ENCODE measurements at regions not wholly inside any gene's neighbourhood (a gene's known extent, or its start where the extent isn't known, plus 50 kb on each side); places are given as distances from the start of the nearest gene placed in this dataset.

- Histone ChIP-seq H3K27me3 (ENCODE audit: control insufficient read depth in 1 of 2, insufficient read depth in 2 of 2, low read length in 2 of 2) (peaks cover 7% of the 10 kb centered on the region in 2 donors), H3K9me3 (ENCODE audit: control insufficient read depth in 1 of 2, low read length in 2 of 2) (no peaks in the 10 kb centered on the region), H3K36me3 (ENCODE audit: control insufficient read depth in 1 of 2, insufficient read depth in 2 of 2, low read length in 2 of 2) (no peaks in the 10 kb centered on the region), H3K4me3 (ENCODE audit: low read depth in 1 of 2, low read length in 2 of 2) (no peak overlapping the region), H3K4me1 (ENCODE audit: control insufficient read depth in 1 of 2, insufficient read depth in 2 of 2, low read length in 2 of 2) (no peaks in the 10 kb centered on the region), H3K27ac (ENCODE audit: low read depth, low read length) (no peak overlapping the region), H3K9ac (ENCODE audit: low read depth in 1 of 2, low read length in 2 of 2) (no peak overlapping the region)
These were observed 196.6 kb downstream of the RBFOX3 start for GRCh38 chr17:79414063-79414792.

GRCh38 chr17:79413611-79414010 is 197.2 kb downstream of the RBFOX3 start:
- no peak overlapping the region for H3K4me3 ChIP-seq (ENCODE audit: low read depth in 1 of 2, low read length in 2 of 2)
- peaks cover 7 to 8% of the 10 kb centered on the region in 2 donors for H3K27me3 ChIP-seq (ENCODE audit: control insufficient read depth in 1 of 2, insufficient read depth in 2 of 2, low read length in 2 of 2)
- no peak overlapping the region for H3K27ac ChIP-seq (ENCODE audit: low read depth, low read length)
- no peak overlapping the region for H3K9ac ChIP-seq (ENCODE audit: low read depth in 1 of 2, low read length in 2 of 2)
- H3K9me3 ChIP-seq (ENCODE audit: control insufficient read depth in 1 of 2, low read length in 2 of 2), result no peaks in the 10 kb centered on the region
- no peaks in the 10 kb centered on the region for H3K36me3 ChIP-seq (ENCODE audit: control insufficient read depth in 1 of 2, insufficient read depth in 2 of 2, low read length in 2 of 2)
- H3K4me1 ChIP-seq (ENCODE audit: control insufficient read depth in 1 of 2, insufficient read depth in 2 of 2, low read length in 2 of 2), result no peaks in the 10 kb centered on the region

GRCh38 chr17:79412886-79413390 is 197.9 kb downstream of the RBFOX3 start:
- no peaks in the 10 kb centered on the region for H3K36me3 ChIP-seq (ENCODE audit: control insufficient read depth in 1 of 2, insufficient read depth in 2 of 2, low read length in 2 of 2)
- H3K27ac ChIP-seq (ENCODE audit: low read depth, low read length), result no peak overlapping the region
- H3K9ac ChIP-seq (ENCODE audit: low read depth in 1 of 2, low read length in 2 of 2), result no peak overlapping the region
- no peaks in the 10 kb centered on the region for H3K4me1 ChIP-seq (ENCODE audit: control insufficient read depth in 1 of 2, insufficient read depth in 2 of 2, low read length in 2 of 2)
- no peak overlapping the region for H3K4me3 ChIP-seq (ENCODE audit: low read depth in 1 of 2, low read length in 2 of 2)
- H3K9me3 ChIP-seq (ENCODE audit: control insufficient read depth in 1 of 2, low read length in 2 of 2), result no peaks in the 10 kb centered on the region
- peaks cover 8 to 14% of the 10 kb centered on the region in 2 donors for H3K27me3 ChIP-seq (ENCODE audit: control insufficient read depth in 1 of 2, insufficient read depth in 2 of 2, low read length in 2 of 2)

- Histone ChIP-seq H3K9me3 (ENCODE audit: control insufficient read depth in 1 of 2, low read length in 2 of 2) (no peaks in the 10 kb centered on the region), H3K36me3 (ENCODE audit: control insufficient read depth in 1 of 2, insufficient read depth in 2 of 2, low read length in 2 of 2) (no peaks in the 10 kb centered on the region), H3K4me3 (ENCODE audit: low read depth in 1 of 2, low read length in 2 of 2) (no peak overlapping the region), H3K4me1 (ENCODE audit: control insufficient read depth in 1 of 2, insufficient read depth in 2 of 2, low read length in 2 of 2) (no peaks in the 10 kb centered on the region), H3K9ac (ENCODE audit: low read depth in 1 of 2, low read length in 2 of 2) (no peak overlapping the region), H3K27me3 (ENCODE audit: control insufficient read depth in 1 of 2, insufficient read depth in 2 of 2, low read length in 2 of 2) (peaks cover 16 to 22% of the 10 kb centered on the region in 2 donors), H3K27ac (ENCODE audit: low read depth, low read length) (no peak overlapping the region)
These were observed 198.7 kb downstream of the RBFOX3 start for GRCh38 chr17:79412110-79412509.

- H3K9me3 ChIP-seq (ENCODE audit: control insufficient read depth in 1 of 2, low read length in 2 of 2), result no peaks in the 10 kb centered on the region
- H3K27me3 ChIP-seq (ENCODE audit: control insufficient read depth in 1 of 2, insufficient read depth in 2 of 2, low read length in 2 of 2), result peaks cover 16 to 25% of the 10 kb centered on the region in 2 donors
- no peak overlapping the region for H3K4me3 ChIP-seq (ENCODE audit: low read depth in 1 of 2, low read length in 2 of 2)
- no peaks in the 10 kb centered on the region for H3K36me3 ChIP-seq (ENCODE audit: control insufficient read depth in 1 of 2, insufficient read depth in 2 of 2, low read length in 2 of 2)
- H3K27ac ChIP-seq (ENCODE audit: low read depth, low read length), result no peak overlapping the region
- H3K9ac ChIP-seq (ENCODE audit: low read depth in 1 of 2, low read length in 2 of 2), result no peak overlapping the region
- H3K4me1 ChIP-seq (ENCODE audit: control insufficient read depth in 1 of 2, insufficient read depth in 2 of 2, low read length in 2 of 2), result no peaks in the 10 kb centered on the region
These were observed 199.4 kb downstream of the RBFOX3 start for GRCh38 chr17:79411419-79411818.

- Histone ChIP-seq H3K9ac (ENCODE audit: low read depth in 1 of 2, low read length in 2 of 2) (no peak overlapping the region), H3K9me3 (ENCODE audit: control insufficient read depth in 1 of 2, low read length in 2 of 2) (no peaks in the 10 kb centered on the region), H3K4me1 (ENCODE audit: control insufficient read depth in 1 of 2, insufficient read depth in 2 of 2, low read length in 2 of 2) (no peaks in the 10 kb centered on the region), H3K27me3 (ENCODE audit: control insufficient read depth in 1 of 2, insufficient read depth in 2 of 2, low read length in 2 of 2) (peaks cover 19 to 32% of the 10 kb centered on the region in 2 donors), H3K4me3 (ENCODE audit: low read depth in 1 of 2, low read length in 2 of 2) (no peak overlapping the region), H3K27ac (ENCODE audit: low read depth, low read length) (no peak overlapping the region), H3K36me3 (ENCODE audit: control insufficient read depth in 1 of 2, insufficient read depth in 2 of 2, low read length in 2 of 2) (no peaks in the 10 kb centered on the region)
These were observed 200.2 kb downstream of the RBFOX3 start for GRCh38 chr17:79410681-79411080.

GRCh38 chr17:79408251-79408650 is 202.6 kb downstream of the RBFOX3 start:
- H3K4me1 ChIP-seq (ENCODE audit: control insufficient read depth in 1 of 2, insufficient read depth in 2 of 2, low read length in 2 of 2), result no peaks in the 10 kb centered on the region
- H3K27ac ChIP-seq (ENCODE audit: low read depth, low read length), result no peak overlapping the region
- no peak overlapping the region for H3K9ac ChIP-seq (ENCODE audit: low read depth in 1 of 2, low read length in 2 of 2)
- no peaks in the 10 kb centered on the region for H3K36me3 ChIP-seq (ENCODE audit: control insufficient read depth in 1 of 2, insufficient read depth in 2 of 2, low read length in 2 of 2)
- H3K9me3 ChIP-seq (ENCODE audit: control insufficient read depth in 1 of 2, low read length in 2 of 2), result no peaks in the 10 kb centered on the region
- H3K4me3 ChIP-seq (ENCODE audit: low read depth in 1 of 2, low read length in 2 of 2), result no peak overlapping the region
- H3K27me3 ChIP-seq (ENCODE audit: control insufficient read depth in 1 of 2, insufficient read depth in 2 of 2, low read length in 2 of 2), result peaks cover 14 to 27% of the 10 kb centered on the region in 2 donors

- Histone ChIP-seq H3K4me3 (ENCODE audit: low read depth in 1 of 2, low read length in 2 of 2) (no peak overlapping the region), H3K4me1 (ENCODE audit: control insufficient read depth in 1 of 2, insufficient read depth in 2 of 2, low read length in 2 of 2) (no peaks in the 10 kb centered on the region), H3K27ac (ENCODE audit: low read depth, low read length) (no peak overlapping the region), H3K36me3 (ENCODE audit: control insufficient read depth in 1 of 2, insufficient read depth in 2 of 2, low read length in 2 of 2) (no peaks in the 10 kb centered on the region), H3K27me3 (ENCODE audit: control insufficient read depth in 1 of 2, insufficient read depth in 2 of 2, low read length in 2 of 2) (peaks cover 16 to 28% of the 10 kb centered on the region in 2 donors), H3K9ac (ENCODE audit: low read depth in 1 of 2, low read length in 2 of 2) (no peak overlapping the region), H3K9me3 (ENCODE audit: control insufficient read depth in 1 of 2, low read length in 2 of 2) (no peaks in the 10 kb centered on the region)
These were observed 203.5 kb downstream of the RBFOX3 start for GRCh38 chr17:79407385-79407784.

- Histone ChIP-seq H3K9ac (ENCODE audit: low read depth in 1 of 2, low read length in 2 of 2) (no peak overlapping the region), H3K27me3 (ENCODE audit: control insufficient read depth in 1 of 2, insufficient read depth in 2 of 2, low read length in 2 of 2) (peaks cover 20 to 28% of the 10 kb centered on the region in 2 donors)
These were observed 204.5 kb downstream of the RBFOX3 start for GRCh38 chr17:79406316-79406715.

GRCh38 chr17:79405823-79406222 is 205.0 kb downstream of the RBFOX3 start:
- H3K27ac ChIP-seq (ENCODE audit: low read depth, low read length), result no peak overlapping the region
- peaks cover 0 to 2% of the 10 kb centered on the region in 2 donors for H3K4me1 ChIP-seq (ENCODE audit: control insufficient read depth in 1 of 2, insufficient read depth in 2 of 2, low read length in 2 of 2)
- peaks cover 21 to 30% of the 10 kb centered on the region in 2 donors for H3K27me3 ChIP-seq (ENCODE audit: control insufficient read depth in 1 of 2, insufficient read depth in 2 of 2, low read length in 2 of 2)
- H3K9me3 ChIP-seq (ENCODE audit: control insufficient read depth in 1 of 2, low read length in 2 of 2), result no peaks in the 10 kb centered on the region
- H3K4me3 ChIP-seq (ENCODE audit: low read depth in 1 of 2, low read length in 2 of 2), result no peak overlapping the region
- no peak overlapping the region for H3K9ac ChIP-seq (ENCODE audit: low read depth in 1 of 2, low read length in 2 of 2)
- H3K36me3 ChIP-seq (ENCODE audit: control insufficient read depth in 1 of 2, insufficient read depth in 2 of 2, low read length in 2 of 2), result no peaks in the 10 kb centered on the region

More at GRCh38 chr17:79406316-79406715, 204.5 kb downstream of the RBFOX3 start:
- Histone ChIP-seq H3K9me3 (ENCODE audit: control insufficient read depth in 1 of 2, low read length in 2 of 2) (no peaks in the 10 kb centered on the region), H3K36me3 (ENCODE audit: control insufficient read depth in 1 of 2, insufficient read depth in 2 of 2, low read length in 2 of 2) (no peaks in the 10 kb centered on the region), H3K4me1 (ENCODE audit: control insufficient read depth in 1 of 2, insufficient read depth in 2 of 2, low read length in 2 of 2) (no peaks in the 10 kb centered on the region), H3K27ac (ENCODE audit: low read depth, low read length) (no peak overlapping the region), H3K4me3 (ENCODE audit: low read depth in 1 of 2, low read length in 2 of 2) (no peak overlapping the region)

Data from duodenal mucosa (tissue), 2 donors.